ENCODE measurements at regions not wholly inside any gene's neighbourhood (a gene's known extent, or its start where the extent isn't known, plus 50 kb on each side); places are given as distances from the start of the nearest gene placed in this dataset.

- TF ChIP-seq CTCF (IDR thresholded peaks at IDR 0.05), result no peak
- TF ChIP-seq EZH2 (IDR thresholded peaks at IDR 0.05), result no peak
Observed at GRCh38 chr1:55275941-55276341, 60.8 kb upstream of the USP24 start.

Data from neural progenitor cell (in vitro differentiated cells).